HG03469 (cell line): ENCODE measurements at regions not wholly inside any gene's neighbourhood (a gene's known extent, or its start where the extent isn't known, plus 50 kb on each side); places are given as distances from the start of the nearest gene placed in this dataset.

ENCODE experiments used
- ATAC-seq: cut with Tn5 transposase; IDR thresholded peaks from one replicate; pipeline ENCODE4 v1.9.1; 2021; ENCODE audit warnings: mild to moderate bottlenecking, moderate library complexity, moderate number of reproducible peaks; ENCODE audit not compliant: unreplicated experiment

DNA sequence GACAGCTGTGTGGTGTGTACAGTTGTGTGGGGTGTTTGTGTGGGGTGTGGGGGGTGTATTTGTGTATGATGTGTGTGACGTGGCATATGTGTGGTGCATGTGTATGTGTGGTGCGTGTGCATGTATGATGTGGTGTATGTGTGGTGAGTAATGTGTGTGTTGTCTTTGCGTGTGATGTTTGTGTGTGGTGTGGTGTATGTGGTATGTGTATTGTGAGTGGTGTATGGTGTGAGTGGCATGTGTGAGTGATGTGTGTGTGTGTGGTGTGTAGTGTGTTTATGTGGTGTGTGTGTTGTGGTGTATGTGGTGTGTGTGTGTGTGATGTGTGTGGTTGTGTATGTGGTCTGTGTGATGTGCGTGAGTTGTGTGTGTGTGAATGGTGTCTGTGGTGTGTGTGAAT lies 191.1 kb downstream of the MELK start:
- no peak for ATAC-seq

DNA sequence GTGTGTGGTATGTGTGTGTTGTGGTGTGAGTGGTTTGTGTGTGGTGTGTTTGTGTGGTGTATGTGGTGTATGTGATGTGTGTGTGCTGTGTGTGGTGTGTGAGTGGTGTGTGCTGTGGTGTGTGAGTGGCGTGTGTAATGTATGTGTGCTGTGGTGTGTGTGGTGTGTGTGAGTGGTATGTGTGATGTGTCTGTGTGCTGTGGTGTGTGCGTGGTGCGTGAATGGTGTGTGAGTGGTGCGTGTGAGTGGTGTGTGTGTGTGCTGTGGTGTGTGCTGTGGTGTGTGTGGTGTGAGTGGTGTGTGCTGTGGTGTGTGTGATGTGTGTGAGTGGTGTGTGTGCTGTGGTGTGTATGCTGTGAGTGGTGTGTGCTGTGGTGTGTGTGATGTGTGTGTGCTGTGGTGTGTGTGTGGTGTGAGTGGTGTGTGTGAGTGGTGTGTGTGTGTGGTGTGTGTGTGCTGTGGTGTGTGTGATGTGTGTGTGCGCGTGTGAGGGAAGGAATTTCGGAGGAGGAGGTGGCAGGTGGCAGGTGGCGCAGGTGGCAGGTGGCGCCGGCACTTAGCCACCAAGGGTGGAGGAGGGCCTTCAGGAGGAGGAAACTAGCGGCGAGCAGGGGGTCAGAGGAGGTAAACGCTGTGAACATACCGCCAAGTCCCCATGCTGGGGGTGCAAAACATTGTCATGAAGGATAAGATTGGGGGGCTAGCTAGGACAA lies 191.8 kb downstream of the MELK start:
- ATAC-seq, result no peak

DNA sequence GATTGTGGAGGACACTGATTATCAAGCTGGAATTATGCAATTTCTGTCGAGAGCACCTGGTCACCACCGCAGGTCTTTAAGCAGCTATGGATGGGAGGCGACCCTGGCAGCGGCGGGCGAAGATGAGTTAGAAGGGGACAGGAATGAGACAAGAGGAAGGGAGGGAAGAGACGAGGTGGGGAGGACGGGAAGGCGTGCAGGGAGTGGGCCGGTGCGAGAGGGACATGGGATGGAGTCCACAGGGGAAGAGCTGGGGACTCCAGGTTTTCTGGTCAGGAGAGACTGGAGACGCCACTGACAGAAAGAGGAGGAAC lies 192.3 kb downstream of the MELK start:
- ATAC-seq, result no peak

DNA sequence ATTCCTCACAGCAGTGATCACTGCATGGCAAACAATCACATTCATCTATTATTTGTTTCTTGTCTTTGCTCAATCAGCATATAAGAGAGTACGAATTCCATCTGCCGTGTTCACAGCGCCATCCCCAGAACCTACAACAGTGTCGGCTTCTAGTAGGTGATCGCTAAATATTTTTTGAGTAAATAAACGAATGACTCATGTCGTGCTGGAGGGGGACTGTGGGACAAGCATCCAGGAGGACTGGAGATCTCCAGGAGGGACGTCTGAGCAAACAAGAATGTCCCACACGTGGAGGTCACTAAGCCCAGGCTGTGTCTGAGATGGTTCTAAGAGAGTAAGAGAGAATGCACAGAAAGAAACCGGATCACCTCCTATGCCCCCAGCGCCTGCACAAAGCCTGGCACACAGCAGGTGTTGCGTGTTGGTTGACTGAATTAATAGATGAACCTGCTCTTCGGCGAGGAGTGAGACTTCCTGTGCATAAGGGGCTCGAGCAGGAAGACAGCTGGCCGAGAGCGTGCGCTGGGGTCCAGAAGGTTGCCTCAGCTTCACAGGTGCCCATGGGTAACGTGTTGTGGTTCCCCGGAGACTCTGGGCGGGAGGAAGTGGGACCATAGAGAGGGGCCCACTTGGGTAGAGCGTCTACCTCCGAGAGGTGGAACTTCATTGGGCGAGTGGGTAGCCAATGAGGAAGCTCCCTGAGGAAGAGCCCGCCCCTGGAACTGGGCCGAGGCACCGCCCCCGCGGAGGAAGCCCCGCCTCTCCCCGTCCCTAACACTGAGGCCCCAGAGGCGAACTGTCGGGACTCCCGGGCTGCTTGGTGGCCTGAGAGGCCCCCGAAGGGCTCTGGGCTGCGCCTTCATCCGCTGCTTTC lies 193.0 kb downstream of the MELK start:
- ATAC-seq, result peak; percentile 93

DNA sequence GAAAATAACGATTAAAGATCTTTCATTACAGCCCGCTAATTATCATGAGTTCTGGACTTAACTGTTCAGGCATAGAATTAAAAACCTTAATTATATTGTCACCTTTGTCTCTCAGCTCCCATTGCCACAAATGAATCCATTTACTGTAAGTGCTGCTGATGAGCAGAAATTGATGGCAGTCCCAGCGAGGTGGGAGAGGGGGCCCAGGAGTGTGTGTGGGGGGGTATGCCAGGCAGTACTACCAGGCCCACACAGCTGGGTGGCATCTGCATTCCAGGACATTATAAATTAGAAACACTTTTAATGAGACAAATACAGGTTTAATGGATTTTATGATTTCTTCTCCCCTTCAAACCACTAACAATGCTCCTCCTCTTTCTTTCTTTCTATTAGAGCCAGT lies 196.0 kb downstream of the MELK start:
- ATAC-seq, result no peak

DNA sequence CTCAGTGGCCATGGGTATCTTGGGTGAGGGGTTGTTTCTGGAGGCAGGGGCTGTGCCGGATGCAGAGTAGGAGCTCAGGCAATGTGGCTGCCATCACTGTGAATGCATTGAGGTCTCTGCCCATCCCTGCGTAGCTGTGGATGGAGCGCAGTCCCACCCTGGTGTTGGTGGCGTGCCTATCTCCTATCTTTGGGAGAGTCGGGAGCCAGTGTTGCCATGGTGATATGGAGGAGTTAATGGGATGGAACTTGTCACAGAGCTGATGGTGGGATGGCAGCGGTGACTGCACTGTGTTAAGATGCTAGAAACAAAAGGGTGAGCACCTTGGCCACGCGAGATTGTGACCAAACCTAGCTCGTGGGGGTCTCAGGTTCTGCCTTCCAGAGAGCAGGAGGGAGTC lies 197.3 kb downstream of the MELK start:
- no peak for ATAC-seq

DNA sequence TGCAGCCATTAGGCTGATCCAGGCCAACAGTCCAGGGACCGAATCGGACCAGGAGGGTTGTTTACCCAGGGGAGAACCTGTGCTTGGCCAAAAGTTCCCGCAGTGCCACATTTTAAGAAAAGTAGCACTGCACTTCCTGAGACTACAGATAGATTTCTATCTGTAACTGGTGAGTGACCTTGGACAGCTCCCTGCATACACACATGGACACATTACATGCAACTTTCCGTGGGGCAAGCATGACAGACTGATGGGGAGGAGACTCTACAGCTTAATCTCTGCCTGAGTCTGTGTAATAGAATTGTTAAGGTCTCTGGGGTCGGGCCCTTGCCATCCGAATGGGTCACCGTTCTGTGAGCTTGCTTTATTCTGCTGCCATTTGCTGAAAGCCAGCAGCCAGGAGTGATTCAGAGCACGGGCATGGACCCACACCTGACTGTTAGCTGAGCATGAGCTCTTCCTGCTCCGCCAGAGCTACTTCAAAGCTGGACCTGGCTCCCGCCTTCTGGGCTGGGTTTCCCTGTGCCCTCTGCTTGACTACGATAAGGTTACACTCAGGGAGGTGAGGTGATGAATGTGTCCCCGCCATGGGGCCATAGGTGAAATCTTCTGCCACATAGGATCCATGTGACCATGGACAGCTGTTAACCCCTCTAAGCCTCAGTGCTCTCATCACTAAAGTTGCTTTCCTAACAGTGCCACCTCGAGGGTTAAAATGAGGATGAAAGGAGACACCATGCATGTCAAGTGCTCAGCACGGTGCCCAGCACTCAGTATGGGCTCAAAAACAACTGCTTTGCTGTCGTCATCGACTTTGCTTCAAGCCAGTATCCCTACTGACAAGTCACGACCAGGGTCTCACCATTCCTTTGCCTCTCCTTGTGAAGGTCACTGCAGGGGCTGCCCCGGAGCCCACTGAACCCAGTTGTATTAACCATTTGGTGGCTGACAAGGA lies 200.0 kb downstream of the MELK start:
- ATAC-seq, result no peak

DNA sequence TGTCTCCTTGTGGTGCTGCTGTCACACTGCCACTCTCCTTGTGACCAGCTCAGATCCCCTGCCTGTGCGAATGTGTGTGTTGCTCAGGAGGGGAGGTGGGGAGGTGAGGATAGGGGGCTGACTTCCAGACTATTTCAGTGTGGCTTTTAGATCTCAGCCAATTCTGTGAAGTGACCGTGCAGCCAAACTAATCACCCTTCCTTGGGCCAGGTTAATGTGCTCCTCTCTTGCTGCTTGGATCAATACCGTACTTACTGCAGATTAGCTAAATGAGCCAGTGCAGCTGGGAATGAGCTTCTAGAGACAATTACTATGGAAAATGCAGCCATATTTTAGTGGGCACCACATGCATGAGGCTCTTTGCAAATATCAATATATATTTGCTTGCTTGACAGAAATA lies 206.0 kb downstream of the MELK start:
- no peak for ATAC-seq

DNA sequence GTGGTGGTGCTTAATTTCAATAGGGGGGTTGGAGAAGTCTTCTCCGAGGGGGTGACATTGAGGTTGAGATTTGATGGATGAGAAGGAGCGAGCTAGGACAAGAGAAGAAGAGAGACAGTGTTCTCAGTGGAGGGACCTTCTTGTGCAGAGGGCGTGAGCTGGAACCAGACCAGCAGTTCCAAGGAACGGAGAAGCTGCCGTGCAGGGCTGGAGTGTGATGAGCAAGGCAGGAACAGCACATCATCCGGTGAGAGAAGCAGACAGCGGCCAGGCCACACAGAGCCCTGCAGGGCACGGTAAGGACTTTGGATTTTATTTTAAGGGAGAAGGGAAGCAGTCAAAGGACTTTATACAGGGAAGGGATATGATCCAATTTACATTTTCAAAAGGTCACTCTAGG lies 206.9 kb downstream of the MELK start:
- ATAC-seq, result no peak

DNA sequence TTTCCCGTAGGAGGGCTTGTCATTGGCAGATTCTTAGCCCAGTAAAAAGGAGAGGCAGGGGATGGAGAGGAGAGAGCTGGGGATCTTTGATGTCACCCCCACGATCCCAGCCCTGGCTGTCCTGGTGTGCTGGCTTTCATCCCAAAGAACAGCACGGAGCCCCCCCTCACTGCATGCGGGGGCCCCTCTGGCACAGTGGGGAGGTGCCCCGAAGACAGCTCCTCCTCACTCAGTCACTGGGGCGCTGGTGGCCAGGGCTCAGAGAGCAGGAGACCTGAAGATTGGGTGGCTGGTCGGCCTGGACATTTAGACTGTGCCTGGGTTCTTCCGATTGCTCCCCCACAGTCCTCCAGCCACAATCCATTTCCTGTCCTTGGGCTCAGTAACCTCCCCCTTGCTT lies 207.5 kb downstream of the MELK start:
- ATAC-seq, result no peak

DNA sequence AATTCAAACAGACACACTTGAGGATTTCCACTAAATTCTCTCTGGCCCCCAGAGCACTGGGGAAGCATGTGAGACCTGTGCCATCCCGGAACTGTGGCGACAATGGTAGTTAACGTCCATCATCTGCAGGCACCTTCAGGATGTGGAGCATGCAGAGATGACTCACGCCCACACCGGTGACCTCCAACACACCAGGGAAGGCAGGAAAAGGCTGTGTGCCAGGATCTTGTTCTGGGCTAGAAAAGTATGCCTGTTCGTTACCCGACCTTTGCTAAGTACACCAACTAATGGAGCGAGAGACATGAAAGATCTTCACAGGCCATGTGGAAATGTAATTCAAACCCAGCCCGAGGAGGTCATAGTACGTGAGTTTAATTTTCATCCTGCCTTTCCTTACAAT lies 208.8 kb downstream of the MELK start:
- ATAC-seq, result no peak
